Prostate gland (tissue), 2 donors: ENCODE measurements at regions not wholly inside any gene's neighbourhood (a gene's known extent, or its start where the extent isn't known, plus 50 kb on each side); places are given as distances from the start of the nearest gene placed in this dataset.
"Not testable (repeated sequence)": the region's sequence is repeated elsewhere in the genome, so short reads cannot be mapped to it uniquely, and the experiment has no call there.

Source experiments
- DNase-seq: peaks from one replicate; pipeline ENCODE4 v3.0.0-alpha.2; 2019; ENCODE audit warnings: low spot score
- H3K27ac ChIP-seq, 2 donors: fragments of 200-600 bp; sonication (generic); 2 replicates each; pipeline ENCODE4 v1.5.1; 2017 to 2019
- H3K27me3 ChIP-seq: fragments of 200-600 bp; sonication (generic); replicated peaks from 2 replicates; pipeline ENCODE4 v1.5.1; 2019; ENCODE audit not compliant: insufficient read depth
- H3K36me3 ChIP-seq, 2 donors: fragments of 200-600 bp; sonication (generic); 1 replicate in 1 of 2; 2 replicates in 1 of 2; pipeline versions ENCODE4 v1.5.1 to v1.8.1; 2017 to 2019
- H3K4me1 ChIP-seq: fragments of 200-600 bp; sonication (generic); replicated peaks from 2 replicates; pipeline ENCODE4 v1.5.1; 2019
- H3K4me3 ChIP-seq, 2 donors: fragments of 200-600 bp; sonication (generic); 2 replicates each; pipeline ENCODE4 v1.5.1; 2017 to 2019
- H3K9me3 ChIP-seq: fragments of 200-600 bp; sonication (generic); 2 replicates; pipeline ENCODE4 v1.5.1; 2017
- POLR2A ChIP-seq: fragments of 450-650 bp; IDR thresholded peaks from one replicate; pipeline ENCODE4 v1.6.1; 2016; ENCODE audit warnings: antibody characterized with exemption, mild to moderate bottlenecking
- POLR2AphosphoS5 ChIP-seq: sonication (generic); formaldehyde crosslinking; IDR thresholded peaks from one replicate; pipeline ENCODE4 v1.6.1; 2017; ENCODE audit warnings: antibody characterized with exemption
- WGBS: methylation state at CpG from one replicate; pipeline ENCODE4 v1.1.5; 2018; 5-methylcytosine and 5-hydroxymethylcytosine counted together
- intact Hi-C: fragments of 100-400 bp; cut with DNase I; formaldehyde crosslinking; loops from one replicate; pipeline ENCODE4 v1.14.2; 2022
- TF ChIP-seq, protein P1 (sequence below), 4 experiments: fragments of 200-600 bp in 2 of 4; fragments of 450-650 bp in 2 of 4; sonication (generic) in 2 of 4; IDR thresholded peaks; 1 replicate in 3 of 4; 2 replicates in 1 of 4; pipeline ENCODE4 v1.5.1; 2016 to 2019; ENCODE audit warnings: antibody characterized with exemption in 4 of 4, mild to moderate bottlenecking in 2 of 4, moderate library complexity in 2 of 4

DNA sequence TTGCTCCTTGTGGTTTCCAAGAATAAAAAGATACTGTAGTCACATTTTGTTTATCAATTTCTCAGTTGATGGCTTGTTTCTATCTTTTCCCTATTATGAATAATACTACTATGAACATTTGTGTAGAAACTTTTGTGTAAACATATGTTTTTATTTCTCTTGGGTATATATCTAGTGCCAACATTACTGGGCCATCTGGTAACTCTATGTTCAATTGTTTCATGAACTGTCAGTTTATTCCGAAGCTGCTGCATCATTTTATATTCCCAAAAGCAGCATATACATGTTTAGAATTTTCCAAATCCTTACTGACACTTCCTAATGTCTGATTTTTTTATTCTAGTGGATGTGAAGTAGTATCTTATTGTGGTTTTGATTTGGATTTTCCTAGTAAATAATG, 737.6 kb upstream of the TMEFF2 start:
- no peak overlapping the region for H3K4me3 ChIP-seq
- no peaks in the 10 kb centered on the region for H3K36me3 ChIP-seq
- H3K4me1 ChIP-seq, result no peaks in the 10 kb centered on the region
- no peak for DNase-seq
- intact Hi-C loops, result no loop called here
- no peak for TF ChIP-seq POLR2A
- 47% methylated on average over 1 of the region's 1 CpG for WGBS
- H3K27me3 ChIP-seq, result no peaks in the 10 kb centered on the region
- H3K9me3 ChIP-seq, result no peaks in the 10 kb centered on the region
- no peak overlapping the region for H3K27ac ChIP-seq

DNA sequence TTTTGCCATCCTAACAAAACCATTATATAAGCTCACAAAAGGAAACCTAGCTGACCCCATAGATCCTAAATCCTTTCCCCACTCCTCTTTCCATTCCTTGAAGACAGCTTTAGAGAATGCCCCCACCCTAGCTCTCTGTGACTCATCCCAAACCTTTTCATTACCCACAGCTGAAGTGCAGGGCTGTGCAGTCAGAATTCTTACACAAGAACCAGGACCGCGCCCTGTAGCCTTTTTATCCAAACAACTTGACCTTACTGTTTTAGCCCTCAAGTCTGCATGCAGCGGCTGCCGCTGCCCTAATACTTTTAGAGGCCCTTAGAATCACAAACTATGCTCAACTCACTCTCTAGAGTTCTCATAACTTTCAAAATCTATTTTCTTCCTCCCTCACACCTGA, 726.9 kb upstream of the TMEFF2 start:
- H3K4me3 ChIP-seq, H3K27me3 ChIP-seq: not testable (repeated sequence)
- 96% methylated on average over 4 of the region's 4 CpGs for WGBS

DNA sequence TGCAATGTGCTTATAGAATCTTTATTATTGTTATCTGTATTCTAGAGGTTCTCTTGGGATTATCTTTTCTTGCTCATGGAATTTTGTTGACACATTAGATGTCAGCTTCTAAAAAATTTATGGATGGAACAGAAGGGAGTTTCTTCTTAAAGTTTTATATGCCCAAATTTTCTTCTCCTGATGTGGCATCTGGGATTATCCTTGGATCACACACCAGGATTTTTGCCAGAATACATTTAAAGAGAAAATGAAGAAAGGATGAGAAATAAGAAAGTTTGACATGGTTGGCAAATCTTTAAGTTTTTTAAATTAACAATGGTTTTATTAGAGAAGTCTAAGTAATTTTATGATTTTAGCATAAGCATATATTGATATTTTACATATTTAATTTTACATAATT, 706.7 kb upstream of the TMEFF2 start:
- Histone ChIP-seq H3K4me1 (no peaks in the 10 kb centered on the region), H3K4me3 (no peak overlapping the region), H3K9me3 (no peaks in the 10 kb centered on the region), H3K27ac (no peak overlapping the region), H3K36me3 (no peaks in the 10 kb centered on the region), H3K27me3 (no peaks in the 10 kb centered on the region)
- no peak for DNase-seq
- TF ChIP-seq POLR2AphosphoS5 (no peak), POLR2A (no peak)
- TF ChIP-seq, protein P1, sequence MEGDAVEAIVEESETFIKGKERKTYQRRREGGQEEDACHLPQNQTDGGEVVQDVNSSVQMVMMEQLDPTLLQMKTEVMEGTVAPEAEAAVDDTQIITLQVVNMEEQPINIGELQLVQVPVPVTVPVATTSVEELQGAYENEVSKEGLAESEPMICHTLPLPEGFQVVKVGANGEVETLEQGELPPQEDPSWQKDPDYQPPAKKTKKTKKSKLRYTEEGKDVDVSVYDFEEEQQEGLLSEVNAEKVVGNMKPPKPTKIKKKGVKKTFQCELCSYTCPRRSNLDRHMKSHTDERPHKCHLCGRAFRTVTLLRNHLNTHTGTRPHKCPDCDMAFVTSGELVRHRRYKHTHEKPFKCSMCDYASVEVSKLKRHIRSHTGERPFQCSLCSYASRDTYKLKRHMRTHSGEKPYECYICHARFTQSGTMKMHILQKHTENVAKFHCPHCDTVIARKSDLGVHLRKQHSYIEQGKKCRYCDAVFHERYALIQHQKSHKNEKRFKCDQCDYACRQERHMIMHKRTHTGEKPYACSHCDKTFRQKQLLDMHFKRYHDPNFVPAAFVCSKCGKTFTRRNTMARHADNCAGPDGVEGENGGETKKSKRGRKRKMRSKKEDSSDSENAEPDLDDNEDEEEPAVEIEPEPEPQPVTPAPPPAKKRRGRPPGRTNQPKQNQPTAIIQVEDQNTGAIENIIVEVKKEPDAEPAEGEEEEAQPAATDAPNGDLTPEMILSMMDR (IDR thresholded peaks at IDR 0.05), result no peak
- intact Hi-C loops, result no loop called here

More for the DNA sequence above, 726.9 kb upstream of the TMEFF2 start:
- H3K4me1 ChIP-seq, DNase-seq, H3K36me3 ChIP-seq, H3K9me3 ChIP-seq, H3K27ac ChIP-seq, intact Hi-C loops: not testable (repeated sequence)

DNA sequence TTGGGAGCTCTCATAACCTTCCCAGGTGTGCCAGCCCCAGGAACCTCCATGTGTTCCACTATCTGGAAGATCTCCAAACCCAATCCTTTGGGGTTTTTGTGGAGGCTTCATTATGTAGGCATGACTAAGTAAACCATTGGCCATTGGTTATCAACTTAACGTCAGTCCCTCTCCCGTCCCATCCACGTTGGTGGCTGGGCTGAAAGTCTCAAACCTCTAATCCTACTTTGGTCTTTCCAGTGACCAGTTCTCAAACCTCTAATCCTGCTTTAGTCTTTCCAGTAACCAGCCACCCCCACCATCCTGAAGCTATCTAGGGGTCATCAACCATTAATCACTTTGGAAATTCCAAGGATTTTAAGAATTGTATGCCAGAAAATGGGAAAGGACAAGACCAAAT, 704.7 kb upstream of the TMEFF2 start:
- no peak for DNase-seq
- H3K36me3 ChIP-seq, result no peaks in the 10 kb centered on the region
- no peaks in the 10 kb centered on the region for H3K27me3 ChIP-seq
- H3K27ac ChIP-seq, result no peak overlapping the region
- intact Hi-C loops, result no loop called here
- no peak overlapping the region for H3K4me3 ChIP-seq
- no peak for TF ChIP-seq POLR2A
- TF ChIP-seq, protein P1 (IDR thresholded peaks at IDR 0.05), result no peak
- TF ChIP-seq POLR2AphosphoS5, result no peak
- 87% methylated on average over 3 of the region's 3 CpGs for WGBS
- no peaks in the 10 kb centered on the region for H3K4me1 ChIP-seq
- no peaks in the 10 kb centered on the region for H3K9me3 ChIP-seq

DNA sequence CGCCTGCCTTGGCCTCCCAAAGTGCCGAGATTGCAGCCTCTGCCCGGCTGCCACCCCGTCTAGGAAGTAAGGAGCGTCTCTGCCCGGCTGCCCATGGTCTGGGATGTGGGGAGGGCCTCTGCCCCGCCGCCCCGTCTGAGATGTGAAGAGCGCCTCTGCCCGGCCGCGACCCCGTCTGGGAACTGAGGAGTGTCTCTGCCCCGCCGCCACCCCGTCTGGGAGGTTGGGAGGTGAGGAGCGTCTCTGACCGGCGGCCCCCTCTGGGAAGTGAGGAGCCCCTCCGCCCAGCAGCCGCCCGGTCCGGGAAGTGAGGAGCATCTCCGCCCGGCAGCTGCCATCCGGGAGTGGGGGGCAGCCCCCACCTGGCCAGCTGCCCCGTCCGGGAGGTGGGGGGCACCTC, 699.2 kb upstream of the TMEFF2 start:
- DNase-seq, H3K36me3 ChIP-seq, H3K4me3 ChIP-seq, H3K4me1 ChIP-seq, H3K9me3 ChIP-seq, H3K27me3 ChIP-seq, intact Hi-C loops, H3K27ac ChIP-seq: not testable (repeated sequence)
- 96% methylated on average over 20 of the region's 29 CpGs for WGBS

DNA sequence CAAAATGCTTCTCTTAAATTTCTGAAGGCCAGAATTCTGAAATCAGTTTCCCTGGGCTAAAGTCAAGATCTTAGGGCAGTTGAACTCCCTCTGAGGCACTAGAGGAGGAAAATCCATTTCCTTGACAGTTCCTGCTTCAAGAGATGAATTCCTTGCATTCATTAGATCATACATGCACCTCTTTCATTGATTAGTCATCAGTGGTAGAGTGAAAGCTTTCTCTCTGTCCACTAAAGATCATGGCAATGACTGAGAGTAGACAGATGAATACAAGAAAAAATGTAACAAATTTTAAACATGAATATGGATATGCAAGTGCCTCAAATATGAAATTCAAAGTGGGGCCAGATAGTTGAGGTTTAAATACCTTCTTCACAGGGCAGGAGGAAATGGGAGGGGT, 693.4 kb upstream of the TMEFF2 start:
- H3K9me3 ChIP-seq, result no peaks in the 10 kb centered on the region
- no peaks in the 10 kb centered on the region for H3K4me1 ChIP-seq
- intact Hi-C loops, result no loop called here
- no peaks in the 10 kb centered on the region for H3K36me3 ChIP-seq
- TF ChIP-seq POLR2AphosphoS5, result no peak
- no peak for DNase-seq
- H3K27ac ChIP-seq, result no peak overlapping the region
- H3K27me3 ChIP-seq, result no peaks in the 10 kb centered on the region
- H3K4me3 ChIP-seq, result no peak overlapping the region

DNA sequence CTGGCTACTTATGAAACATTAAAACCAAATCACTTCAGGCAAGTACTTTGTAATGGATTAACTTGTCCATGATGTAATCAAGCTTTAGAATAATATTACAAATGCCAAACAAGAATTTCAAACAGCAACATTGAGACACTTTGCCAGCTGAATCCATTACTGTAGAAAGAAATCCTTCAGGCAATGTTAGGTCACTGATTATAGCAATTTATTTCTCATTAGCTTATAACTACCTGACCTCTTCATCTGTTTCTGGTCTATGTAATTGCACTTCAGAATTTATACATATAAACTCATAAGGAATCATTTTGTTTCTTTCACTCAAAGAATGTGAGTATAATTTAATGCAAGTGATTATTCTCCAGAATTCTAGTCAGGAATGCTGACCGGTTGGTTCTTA, 692.6 kb upstream of the TMEFF2 start:
- DNase-seq, result no peak
- H3K27me3 ChIP-seq, result no peaks in the 10 kb centered on the region
- intact Hi-C loops, result no loop called here
- no peaks in the 10 kb centered on the region for H3K4me1 ChIP-seq
- H3K9me3 ChIP-seq, result no peaks in the 10 kb centered on the region
- H3K4me3 ChIP-seq, result no peak overlapping the region
- H3K27ac ChIP-seq, result no peak overlapping the region
- no peak for TF ChIP-seq POLR2A
- TF ChIP-seq POLR2AphosphoS5, result no peak
- TF ChIP-seq, protein P1 (IDR thresholded peaks at IDR 0.05), result no peak
- WGBS, result 47% methylated on average over 1 of the region's 1 CpG
- H3K36me3 ChIP-seq, result no peaks in the 10 kb centered on the region
